ENCODE measurements at regions not wholly inside any gene's neighbourhood (a gene's known extent, or its start where the extent isn't known, plus 50 kb on each side); places are given as distances from the start of the nearest gene placed in this dataset.
A peak's percentile ranks its signal among the peaks of the same experiment; 100 is the strongest.

- no peak overlapping the region for H3K4me3 ChIP-seq (ENCODE audit: low read depth, low read length)
- peaks cover 14% of the 10 kb centered on the region for H3K4me1 ChIP-seq (ENCODE audit: control insufficient read depth, insufficient read depth, low read length)
- H3K36me3 ChIP-seq (ENCODE audit: control insufficient read depth, insufficient read depth, low read length) = no peaks in the 10 kb centered on the region
- no peak for DNase-seq (ENCODE audit: low read depth in 4 of 6, low spot score in 6 of 6)
- 90% methylated on average over 6 of the region's 11 CpGs for WGBS (ENCODE audit: insufficient coverage)
- no peaks in the 10 kb centered on the region for H3K9me3 ChIP-seq (ENCODE audit: control insufficient read depth, insufficient read depth, low read length)
- H3K27ac ChIP-seq (ENCODE audit: low read depth, low read length) = no peak overlapping the region
- H3K27me3 ChIP-seq (ENCODE audit: control insufficient read depth, insufficient read depth, low read length) = no peaks in the 10 kb centered on the region
Measured at GRCh38 chr1:234696148-234696576, 86.2 kb upstream of the IRF2BP2 start.

GRCh38 chr1:234694661-234695060, 84.7 kb upstream of the IRF2BP2 start:
- no peak for DNase-seq (ENCODE audit: low read depth in 4 of 6, low spot score in 6 of 6)
- Histone ChIP-seq H3K4me3 (ENCODE audit: low read depth, low read length) (no peak overlapping the region), H3K27me3 (ENCODE audit: control insufficient read depth, insufficient read depth, low read length) (no peaks in the 10 kb centered on the region), H3K9me3 (ENCODE audit: control insufficient read depth, insufficient read depth, low read length) (no peaks in the 10 kb centered on the region), H3K27ac (ENCODE audit: low read depth, low read length) (no peak overlapping the region), H3K4me1 (ENCODE audit: control insufficient read depth, insufficient read depth, low read length) (peaks cover 7% of the 10 kb centered on the region), H3K36me3 (ENCODE audit: control insufficient read depth, insufficient read depth, low read length) (no peaks in the 10 kb centered on the region)
- 64% methylated on average over 2 of the region's 2 CpGs for WGBS (ENCODE audit: insufficient coverage)

- Histone ChIP-seq H3K4me1 (ENCODE audit: control insufficient read depth, insufficient read depth, low read length) (peaks cover 7% of the 10 kb centered on the region), H3K36me3 (ENCODE audit: control insufficient read depth, insufficient read depth, low read length) (no peaks in the 10 kb centered on the region), H3K27ac (ENCODE audit: low read depth, low read length) (no peak overlapping the region), H3K4me3 (ENCODE audit: low read depth, low read length) (no peak overlapping the region), H3K9me3 (ENCODE audit: control insufficient read depth, insufficient read depth, low read length) (no peaks in the 10 kb centered on the region), H3K27me3 (ENCODE audit: control insufficient read depth, insufficient read depth, low read length) (no peaks in the 10 kb centered on the region)
- peak in 1 of 6 donors; percentile 91 for DNase-seq (ENCODE audit: low read depth in 4 of 6, low spot score in 6 of 6)
- WGBS (ENCODE audit: insufficient coverage) = 50% methylated on average over 1 of the region's 4 CpGs
Measured at GRCh38 chr1:234692966-234693580, 83.1 kb upstream of the IRF2BP2 start.

GRCh38 chr1:234691567-234691966, 81.6 kb upstream of the IRF2BP2 start:
- WGBS (ENCODE audit: insufficient coverage) = 50% methylated on average over 1 of the region's 3 CpGs

GRCh38 chr1:234690872-234691271, 80.9 kb upstream of the IRF2BP2 start:
- no peaks in the 10 kb centered on the region for H3K36me3 ChIP-seq (ENCODE audit: control insufficient read depth, insufficient read depth, low read length)
- H3K4me1 ChIP-seq (ENCODE audit: control insufficient read depth, insufficient read depth, low read length) = peaks cover 7% of the 10 kb centered on the region
- H3K27ac ChIP-seq (ENCODE audit: low read depth, low read length) = no peak overlapping the region
- H3K9me3 ChIP-seq (ENCODE audit: control insufficient read depth, insufficient read depth, low read length) = no peaks in the 10 kb centered on the region
- no peak overlapping the region for H3K4me3 ChIP-seq (ENCODE audit: low read depth, low read length)
- WGBS (ENCODE audit: insufficient coverage) = no CpG with 5 or more reads among the region's 2 CpGs
- no peak for DNase-seq (ENCODE audit: low read depth in 4 of 6, low spot score in 6 of 6)
- no peaks in the 10 kb centered on the region for H3K27me3 ChIP-seq (ENCODE audit: control insufficient read depth, insufficient read depth, low read length)

More at GRCh38 chr1:234691567-234691966, 81.6 kb upstream of the IRF2BP2 start:
- no peaks in the 10 kb centered on the region for H3K27me3 ChIP-seq (ENCODE audit: control insufficient read depth, insufficient read depth, low read length)
- no peaks in the 10 kb centered on the region for H3K36me3 ChIP-seq (ENCODE audit: control insufficient read depth, insufficient read depth, low read length)
- H3K4me1 ChIP-seq (ENCODE audit: control insufficient read depth, insufficient read depth, low read length) = peaks cover 7% of the 10 kb centered on the region
- DNase-seq (ENCODE audit: low read depth in 4 of 6, low spot score in 6 of 6) = peak in 1 of 6 donors; percentile 18
- no peaks in the 10 kb centered on the region for H3K9me3 ChIP-seq (ENCODE audit: control insufficient read depth, insufficient read depth, low read length)
- H3K4me3 ChIP-seq (ENCODE audit: low read depth, low read length) = no peak overlapping the region
- H3K27ac ChIP-seq (ENCODE audit: low read depth, low read length) = no peak overlapping the region

GRCh38 chr1:234689236-234689635, 79.3 kb upstream of the IRF2BP2 start:
- DNase-seq (ENCODE audit: low read depth in 4 of 6, low spot score in 6 of 6) = no peak
- H3K27me3 ChIP-seq (ENCODE audit: control insufficient read depth, insufficient read depth, low read length) = no peaks in the 10 kb centered on the region
- no peak overlapping the region for H3K27ac ChIP-seq (ENCODE audit: low read depth, low read length)
- peaks cover 7% of the 10 kb centered on the region for H3K4me1 ChIP-seq (ENCODE audit: control insufficient read depth, insufficient read depth, low read length)
- H3K9me3 ChIP-seq (ENCODE audit: control insufficient read depth, insufficient read depth, low read length) = no peaks in the 10 kb centered on the region
- H3K4me3 ChIP-seq (ENCODE audit: low read depth, low read length) = no peak overlapping the region
- no CpG with 5 or more reads among the region's 3 CpGs for WGBS (ENCODE audit: insufficient coverage)
- H3K36me3 ChIP-seq (ENCODE audit: control insufficient read depth, insufficient read depth, low read length) = no peaks in the 10 kb centered on the region

GRCh38 chr1:234687011-234687410, 77.0 kb upstream of the IRF2BP2 start:
- 83% methylated on average over 1 of the region's 2 CpGs for WGBS (ENCODE audit: insufficient coverage)

GRCh38 chr1:234686035-234686434, 76.1 kb upstream of the IRF2BP2 start:
- Histone ChIP-seq H3K27ac (ENCODE audit: low read depth, low read length) (no peak overlapping the region), H3K36me3 (ENCODE audit: control insufficient read depth, insufficient read depth, low read length) (no peaks in the 10 kb centered on the region), H3K27me3 (ENCODE audit: control insufficient read depth, insufficient read depth, low read length) (no peaks in the 10 kb centered on the region), H3K4me1 (ENCODE audit: control insufficient read depth, insufficient read depth, low read length) (no peaks in the 10 kb centered on the region), H3K9me3 (ENCODE audit: control insufficient read depth, insufficient read depth, low read length) (no peaks in the 10 kb centered on the region), H3K4me3 (ENCODE audit: low read depth, low read length) (no peak overlapping the region)
- DNase-seq (ENCODE audit: low read depth in 4 of 6, low spot score in 6 of 6) = no peak
- WGBS (ENCODE audit: insufficient coverage) = no CpG with 5 or more reads among the region's 1 CpG

More at GRCh38 chr1:234687011-234687410, 77.0 kb upstream of the IRF2BP2 start:
- H3K4me1 ChIP-seq (ENCODE audit: control insufficient read depth, insufficient read depth, low read length) = no peaks in the 10 kb centered on the region
- H3K9me3 ChIP-seq (ENCODE audit: control insufficient read depth, insufficient read depth, low read length) = no peaks in the 10 kb centered on the region
- H3K4me3 ChIP-seq (ENCODE audit: low read depth, low read length) = no peak overlapping the region
- no peak for DNase-seq (ENCODE audit: low read depth in 4 of 6, low spot score in 6 of 6)
- H3K36me3 ChIP-seq (ENCODE audit: control insufficient read depth, insufficient read depth, low read length) = no peaks in the 10 kb centered on the region
- no peaks in the 10 kb centered on the region for H3K27me3 ChIP-seq (ENCODE audit: control insufficient read depth, insufficient read depth, low read length)
- no peak overlapping the region for H3K27ac ChIP-seq (ENCODE audit: low read depth, low read length)

GRCh38 chr1:234684856-234685255, 74.9 kb upstream of the IRF2BP2 start:
- Histone ChIP-seq H3K4me3 (ENCODE audit: low read depth, low read length) (no peak overlapping the region), H3K27me3 (ENCODE audit: control insufficient read depth, insufficient read depth, low read length) (no peaks in the 10 kb centered on the region), H3K4me1 (ENCODE audit: control insufficient read depth, insufficient read depth, low read length) (no peaks in the 10 kb centered on the region), H3K9me3 (ENCODE audit: control insufficient read depth, insufficient read depth, low read length) (no peaks in the 10 kb centered on the region), H3K27ac (ENCODE audit: low read depth, low read length) (no peak overlapping the region), H3K36me3 (ENCODE audit: control insufficient read depth, insufficient read depth, low read length) (no peaks in the 10 kb centered on the region)
- no CpG with 5 or more reads among the region's 2 CpGs for WGBS (ENCODE audit: insufficient coverage)
- DNase-seq (ENCODE audit: low read depth in 4 of 6, low spot score in 6 of 6) = no peak

GRCh38 chr1:234683861-234684632, 74.1 kb upstream of the IRF2BP2 start:
- WGBS (ENCODE audit: insufficient coverage) = 73% methylated on average over 8 of the region's 10 CpGs
- Histone ChIP-seq H3K4me1 (ENCODE audit: control insufficient read depth, insufficient read depth, low read length) (no peaks in the 10 kb centered on the region), H3K27ac (ENCODE audit: low read depth, low read length) (no peak overlapping the region), H3K27me3 (ENCODE audit: control insufficient read depth, insufficient read depth, low read length) (no peaks in the 10 kb centered on the region), H3K4me3 (ENCODE audit: low read depth, low read length) (no peak overlapping the region), H3K36me3 (ENCODE audit: control insufficient read depth, insufficient read depth, low read length) (no peaks in the 10 kb centered on the region), H3K9me3 (ENCODE audit: control insufficient read depth, insufficient read depth, low read length) (no peaks in the 10 kb centered on the region)
- peak in 1 of 6 donors; percentile 32 for DNase-seq (ENCODE audit: low read depth in 4 of 6, low spot score in 6 of 6)

Data from spinal cord (tissue), 9 donors.